ENCODE measurements at regions not wholly inside any gene's neighbourhood (a gene's known extent, or its start where the extent isn't known, plus 50 kb on each side); places are given as distances from the start of the nearest gene placed in this dataset.

DNA sequence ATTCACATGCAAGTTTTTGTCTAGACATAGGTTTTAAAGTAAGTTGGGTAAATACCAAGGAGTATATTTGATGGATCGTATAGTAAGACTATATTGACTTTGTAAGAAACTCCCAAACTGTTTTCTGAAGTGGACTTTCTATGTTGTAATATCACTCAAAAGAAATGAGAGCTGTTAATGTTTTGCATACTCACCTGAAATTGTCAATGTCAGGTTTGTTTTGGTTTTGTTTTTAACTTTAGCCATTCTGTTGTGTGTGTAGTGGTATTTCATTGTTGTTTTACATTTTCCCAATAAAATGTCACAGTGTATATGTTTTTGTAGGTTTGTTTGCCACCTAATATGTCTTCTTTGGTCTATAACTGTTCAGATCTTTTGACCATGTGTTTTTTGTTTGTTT is 375.7 kb upstream of the CDH9 start:
- no peak for DNase-seq

- DNase-seq = no peak
Observed at GRCh38 chr5:27412384-27412783, 374.0 kb upstream of the CDH9 start.

GRCh38 chr5:27406020-27406419 is 367.6 kb upstream of the CDH9 start:
- DNase-seq = no peak

- DNase-seq = peak; percentile 59
Observed at GRCh38 chr5:27403243-27403882, 365.0 kb upstream of the CDH9 start.

- DNase-seq = no peak
Observed at GRCh38 chr5:27402828-27403227, 364.4 kb upstream of the CDH9 start.

DNA sequence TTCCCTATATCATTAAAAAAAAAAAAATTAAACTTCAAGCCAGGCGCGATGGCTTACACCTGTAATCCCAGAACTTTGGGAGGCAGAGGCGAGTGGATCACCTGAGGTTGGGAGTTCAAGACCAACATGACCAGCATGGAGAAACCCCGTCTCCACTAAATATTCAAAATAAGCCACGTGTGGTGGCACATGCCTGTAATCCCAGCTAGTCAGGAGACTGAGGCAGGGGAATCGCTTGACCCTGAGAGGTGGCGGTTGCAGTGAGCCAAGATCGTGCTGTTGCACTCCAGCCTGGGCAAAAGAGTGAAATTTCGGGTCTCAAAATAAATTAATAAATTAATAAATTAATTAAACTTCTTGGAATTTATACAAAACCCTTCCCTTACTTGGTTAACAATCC is 358.6 kb upstream of the CDH9 start:
- DNase-seq = no peak

DNA sequence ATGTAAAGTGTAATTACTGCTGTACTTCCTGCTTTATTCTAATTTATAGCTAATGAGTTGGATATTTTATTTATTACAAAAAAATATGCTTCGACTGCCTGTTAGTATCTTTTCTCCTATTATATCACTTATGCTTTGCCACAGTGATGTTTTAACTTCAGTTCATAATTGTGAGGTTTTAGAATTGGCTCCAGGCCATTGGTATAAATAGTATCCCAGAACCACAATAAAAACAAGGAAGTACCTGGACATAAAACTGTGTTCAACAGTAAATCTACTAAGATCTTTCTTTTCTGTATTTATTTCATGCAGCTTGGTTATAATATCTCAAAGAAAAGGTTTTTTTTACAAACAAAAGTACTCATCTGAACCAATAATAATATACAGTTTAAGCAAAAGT is 354.3 kb upstream of the CDH9 start:
- DNase-seq = no peak

DNA sequence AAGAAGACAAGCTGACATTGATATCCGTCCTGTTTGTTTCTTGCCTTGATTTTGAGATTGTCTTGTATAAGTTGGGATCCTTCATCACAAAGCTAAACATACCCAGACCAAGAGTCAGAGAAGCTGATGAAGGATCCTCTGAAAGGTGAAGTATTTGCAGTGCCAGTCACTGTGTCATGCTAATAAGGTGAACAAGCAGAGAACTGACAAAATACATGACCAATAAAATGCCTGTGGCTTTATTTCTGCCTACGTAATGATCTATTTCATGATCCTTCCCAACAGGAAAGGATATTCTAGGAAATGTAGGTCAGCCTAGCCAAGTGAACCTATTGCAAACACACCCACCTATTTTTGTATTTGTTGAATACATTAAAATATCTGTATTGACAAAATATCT is 351.3 kb upstream of the CDH9 start:
- DNase-seq = no peak

- DNase-seq = no peak
Observed at GRCh38 chr5:27388755-27389154, 350.4 kb upstream of the CDH9 start.

GRCh38 chr5:27387535-27388073 is 349.2 kb upstream of the CDH9 start:
- no peak for DNase-seq

DNA sequence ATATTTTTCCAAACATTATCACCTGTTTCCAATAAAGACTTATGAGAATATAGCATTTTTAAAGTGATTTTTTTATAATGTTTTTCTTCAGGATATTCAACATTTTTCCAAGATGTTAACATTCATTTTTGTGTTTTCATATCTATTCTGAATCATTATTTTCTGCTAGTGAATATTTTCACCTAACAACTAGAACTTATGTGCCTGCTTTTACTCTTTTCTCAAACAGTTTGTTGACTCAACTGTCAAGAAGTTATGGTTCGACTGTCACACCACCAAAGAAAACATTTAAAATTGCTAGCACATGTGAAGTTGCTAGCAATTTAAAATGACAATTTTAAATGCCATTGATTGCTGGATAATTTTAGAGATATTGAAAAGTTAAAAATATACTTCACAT is 343.3 kb upstream of the CDH9 start:
- peak; percentile 2 for DNase-seq

DNA sequence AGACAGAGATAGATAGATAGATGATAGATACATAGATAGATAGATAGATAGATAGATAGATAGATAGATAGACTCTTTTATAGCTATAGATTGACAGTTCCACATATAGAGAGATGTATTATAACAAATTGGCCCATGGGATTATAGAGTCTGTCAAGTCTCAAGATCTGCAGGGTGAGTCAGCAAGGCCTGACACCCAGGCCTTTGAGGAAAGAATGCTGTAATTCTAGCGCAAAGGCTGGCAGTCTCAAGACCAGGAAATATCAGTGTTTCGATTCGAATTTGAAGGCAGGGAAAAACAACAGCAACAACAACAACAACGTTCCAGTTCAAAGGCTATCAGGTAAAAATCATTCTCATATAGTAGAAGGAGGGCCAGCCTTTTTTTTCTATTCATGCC is 339.2 kb upstream of the CDH9 start:
- DNase-seq = no peak

- DNase-seq = no peak
Observed at GRCh38 chr5:27353970-27354369, 315.6 kb upstream of the CDH9 start.

DNA sequence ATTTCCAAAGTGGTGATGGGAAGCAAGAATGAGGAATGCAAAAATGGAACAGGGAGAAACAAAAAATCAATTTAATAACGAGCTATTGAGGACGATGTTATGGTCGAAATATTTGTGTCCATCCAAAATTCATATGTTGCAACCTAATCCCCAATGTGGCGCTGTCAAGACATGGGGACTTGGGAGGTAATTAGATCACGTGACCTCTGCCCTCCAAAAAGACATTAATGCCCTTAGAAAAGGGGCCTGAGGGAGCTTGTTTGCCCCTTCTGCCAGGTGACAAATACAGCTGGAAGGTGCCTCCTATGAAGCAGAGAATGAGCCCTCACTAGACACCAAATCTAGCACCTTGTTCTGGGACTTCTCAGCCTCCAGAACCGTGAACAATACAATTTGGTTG is 315.2 kb upstream of the CDH9 start:
- no peak for DNase-seq

DNA sequence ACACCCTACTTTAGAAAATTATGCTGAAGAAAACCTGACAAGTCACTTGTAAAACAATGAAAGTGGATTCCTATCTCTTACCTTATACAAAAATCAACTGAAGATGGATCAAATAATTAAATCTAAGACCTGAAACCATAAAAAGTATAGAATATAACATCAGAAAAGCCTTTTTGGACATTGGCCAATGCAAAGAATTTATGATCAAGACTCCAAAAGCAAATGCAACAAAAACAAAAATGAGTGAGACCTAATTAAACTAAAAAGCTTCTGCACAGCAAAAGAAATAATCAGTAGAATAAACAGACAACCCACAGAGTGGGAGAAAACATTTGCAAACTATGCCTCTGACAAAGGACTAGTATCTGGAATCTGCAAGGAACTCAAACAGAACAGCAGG is 303.0 kb upstream of the CDH9 start:
- no peak for DNase-seq

DNA sequence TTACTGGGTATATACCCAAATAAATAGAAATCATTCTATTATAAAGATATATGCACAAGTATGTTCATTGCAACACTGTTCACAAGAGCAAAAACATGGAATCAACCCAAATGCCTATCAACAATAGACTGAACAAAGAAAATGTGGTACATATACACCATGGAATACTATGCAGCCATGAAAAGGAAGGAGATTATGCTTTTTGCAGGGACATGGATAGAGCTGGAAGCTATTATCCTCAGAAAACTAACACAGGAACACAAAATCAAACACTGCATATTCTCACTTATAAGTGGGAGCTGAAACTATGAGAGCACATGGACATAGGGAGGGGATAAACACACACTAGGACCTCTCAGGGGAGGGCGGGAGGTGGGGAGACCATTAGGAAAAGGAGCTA is 298.4 kb upstream of the CDH9 start:
- no peak for DNase-seq

DNA sequence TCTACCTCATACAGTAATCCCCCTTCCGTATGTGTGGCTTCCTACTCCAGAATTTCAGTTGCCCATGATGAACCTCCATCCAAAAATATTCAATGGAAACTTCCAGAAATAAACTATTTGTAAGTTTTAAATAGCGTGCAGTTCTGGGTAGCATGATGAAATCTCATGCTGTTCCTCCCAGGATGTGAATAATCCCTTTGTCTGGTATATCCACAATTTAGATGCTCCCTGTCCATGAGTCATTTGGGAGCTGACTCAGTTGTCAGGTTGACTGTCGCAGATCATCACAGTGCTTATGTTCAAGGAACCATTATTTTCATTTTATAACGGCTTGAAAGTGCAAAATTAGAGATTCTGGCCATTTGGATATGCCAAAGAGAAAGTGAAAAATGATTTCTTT is 290.1 kb upstream of the CDH9 start:
- DNase-seq = peak; percentile 88

DNA sequence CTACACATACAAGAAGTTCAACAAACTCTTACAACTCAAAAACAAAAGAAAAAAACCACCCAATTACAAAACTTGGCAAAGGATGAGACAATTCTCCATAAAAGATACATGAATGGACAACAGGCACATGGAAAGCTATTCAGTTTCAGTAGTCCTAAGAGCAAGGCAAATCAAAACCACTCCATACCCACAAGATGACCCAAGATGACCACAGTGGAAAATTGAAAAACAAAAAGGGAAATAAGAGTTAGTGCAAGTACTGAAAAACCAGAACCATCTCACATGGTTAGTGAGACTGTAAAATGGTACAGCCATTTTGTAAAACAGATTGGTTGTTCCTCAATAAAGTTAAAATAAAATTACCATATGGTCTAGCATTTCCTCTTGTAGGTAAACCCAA is 287.1 kb upstream of the CDH9 start:
- no peak for DNase-seq

DNA sequence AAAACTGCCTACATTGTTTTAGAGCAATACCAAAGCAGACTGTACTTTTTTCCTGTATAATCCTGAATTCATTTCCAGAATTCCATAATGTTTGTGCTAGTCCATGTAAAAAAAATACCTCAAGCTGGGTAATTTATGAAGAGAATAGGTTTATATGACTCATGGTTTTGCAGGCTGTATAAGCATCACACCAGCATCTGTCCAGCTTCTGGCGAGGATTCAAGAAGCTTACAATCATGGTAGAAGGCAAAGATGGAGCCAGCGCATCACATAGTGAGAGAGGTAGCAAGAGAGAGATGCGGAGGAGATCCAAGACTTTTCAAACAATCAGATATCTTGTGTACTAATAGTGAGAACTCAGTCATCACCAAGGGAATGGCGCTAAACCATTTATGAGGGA is 280.3 kb upstream of the CDH9 start:
- peak; percentile 47 for DNase-seq

DNA sequence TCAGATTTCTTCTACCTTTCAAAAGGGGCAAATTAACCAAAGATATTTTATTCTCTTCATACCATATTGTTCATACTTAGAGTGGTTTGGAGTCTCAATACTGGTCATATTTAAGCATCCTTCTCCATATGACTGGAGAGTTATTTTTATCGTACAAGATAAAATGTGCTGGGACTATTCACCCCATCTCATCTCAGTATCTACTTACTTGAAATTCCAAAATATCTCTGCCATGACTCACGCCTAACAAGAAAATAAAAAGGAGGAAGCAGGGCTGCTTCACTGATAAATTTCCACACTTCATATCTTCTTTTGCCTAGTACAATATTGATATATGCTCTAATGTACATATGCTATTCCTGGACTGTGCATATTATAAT is 277.9 kb upstream of the CDH9 start:
- peak; percentile 92 for DNase-seq

GRCh38 chr5:27315363-27316270 is 277.2 kb upstream of the CDH9 start:
- peak; percentile 88 for DNase-seq

DNA sequence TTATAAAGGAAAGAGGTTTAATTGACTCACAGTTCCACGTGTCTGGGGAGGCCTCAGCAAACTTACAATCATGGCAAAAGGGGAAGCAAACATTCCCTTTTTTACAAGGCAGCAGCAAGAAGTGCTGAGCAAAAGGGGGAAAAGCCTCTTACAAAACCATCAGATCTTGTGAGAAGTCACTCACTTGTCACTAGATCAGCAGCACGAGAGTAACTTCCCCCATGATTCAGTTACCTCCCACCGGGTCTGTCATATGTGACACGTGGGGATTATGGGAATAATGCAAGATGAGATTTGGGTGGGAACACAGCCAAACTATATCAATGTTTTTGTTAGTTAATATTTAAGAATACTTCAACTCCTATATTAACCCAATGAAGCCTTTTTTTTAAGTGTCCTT is 275.2 kb upstream of the CDH9 start:
- no peak for DNase-seq

DNA sequence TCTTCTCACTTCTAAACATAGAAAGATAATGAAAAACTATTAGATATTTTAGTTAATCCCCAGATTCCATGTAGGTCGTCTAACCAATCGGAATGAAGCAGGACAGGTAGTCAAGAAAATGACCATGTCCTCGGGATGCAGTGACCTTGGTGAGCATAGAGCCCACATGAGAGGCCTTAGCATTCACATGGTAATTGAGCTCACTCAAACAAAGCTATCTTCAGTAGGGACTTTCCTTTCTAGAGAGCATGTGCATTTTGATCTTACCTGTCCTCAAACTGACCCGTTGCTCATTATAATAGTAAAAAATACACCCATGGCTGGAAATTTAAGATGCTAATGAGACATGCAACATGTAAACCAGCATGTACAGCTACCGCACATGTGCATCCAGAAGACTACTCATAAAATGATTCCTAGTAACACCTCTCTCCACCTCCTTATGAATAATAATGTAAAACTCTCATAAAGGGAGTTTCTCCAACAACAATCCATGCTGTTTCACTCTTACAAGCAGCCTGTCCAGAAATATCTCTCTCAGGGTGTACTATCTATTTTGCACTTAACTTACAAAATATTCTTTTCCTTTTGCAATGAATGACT is 274.0 kb upstream of the CDH9 start:
- no peak for DNase-seq

GRCh38 chr5:27311544-27311943 is 273.2 kb upstream of the CDH9 start:
- DNase-seq = peak; percentile 72

Measured in fibroblast of upper back skin (primary cell).